WTC11 (cell line): ENCODE measurements at regions not wholly inside any gene's neighbourhood (a gene's known extent, or its start where the extent isn't known, plus 50 kb on each side); places are given as distances from the start of the nearest gene placed in this dataset.

ENCODE experiments used
- NR1H2 ChIP-seq: sonication (generic); formaldehyde crosslinking; IDR thresholded peaks from 2 replicates; pipeline ENCODE4 v1.9.0; 2021; ENCODE audit warnings: mild to moderate bottlenecking, moderate library complexity, missing genetic modification reagents
- NR2C2 ChIP-seq: sonication (generic); formaldehyde crosslinking; IDR thresholded peaks from 2 replicates; pipeline ENCODE4 v1.8.0; 2022; ENCODE audit warnings: mild to moderate bottlenecking, missing genetic modification reagents
- NR3C1 ChIP-seq: sonication (generic); formaldehyde crosslinking; conservative IDR thresholded peaks from 2 replicates; pipeline ENCODE4 v1.8.1; 2023; ENCODE audit warnings: low read depth, mild to moderate bottlenecking, missing genetic modification reagents
- TF ChIP-seq, protein P1 (sequence below): sonication (generic); formaldehyde crosslinking; IDR thresholded peaks from 2 replicates; pipeline ENCODE4 v1.8.0; 2023; ENCODE audit warnings: missing genetic modification reagents
- TF ChIP-seq, protein P2 (sequence below): sonication (generic); formaldehyde crosslinking; IDR thresholded peaks from 2 replicates; pipeline ENCODE4 v1.8.1; 2022; ENCODE audit warnings: missing genetic modification reagents, borderline replicate concordance
- TF ChIP-seq, protein P3 (sequence below): sonication (generic); formaldehyde crosslinking; IDR thresholded peaks from 2 replicates; pipeline ENCODE4 v1.8.1; 2023; ENCODE audit warnings: mild to moderate bottlenecking, missing genetic modification reagents, moderate library complexity
- TF ChIP-seq, protein P4 (sequence below): sonication (generic); formaldehyde crosslinking; IDR thresholded peaks from 2 replicates; pipeline ENCODE4 v1.8.0; 2022; ENCODE audit warnings: mild to moderate bottlenecking, missing genetic modification reagents
- TF ChIP-seq, protein P5 (sequence below): fragments of 200-600 bp; IDR thresholded peaks from 2 replicates; pipeline ENCODE4 v1.8.0; 2022; ENCODE audit warnings: antibody characterized with exemption
- TF ChIP-seq, protein P6 (sequence below): sonication (generic); formaldehyde crosslinking; conservative IDR thresholded peaks from 2 replicates; pipeline ENCODE4 v1.8.1; 2023; ENCODE audit warnings: mild to moderate bottlenecking, low read depth, missing genetic modification reagents, moderate library complexity

DNA sequence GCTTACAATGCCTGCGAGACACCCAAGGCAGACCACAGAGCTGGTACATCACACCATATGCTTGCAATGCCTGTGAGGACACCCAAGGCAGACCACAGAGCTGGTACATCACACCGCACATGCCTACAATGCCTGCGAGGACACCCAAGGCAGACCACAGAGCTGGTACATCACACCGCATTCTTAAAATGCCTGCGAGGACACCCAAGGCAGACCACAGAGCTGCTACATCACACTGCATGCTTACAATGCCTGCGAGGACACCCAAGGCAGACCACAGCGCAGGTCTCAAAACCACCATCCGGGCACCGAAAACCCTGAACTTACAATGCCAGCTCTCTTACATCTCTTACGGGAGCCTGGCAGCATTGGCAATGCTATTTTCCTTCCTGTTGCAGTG is 799.6 kb downstream of the GALR1 start:
- TF ChIP-seq, protein P1, sequence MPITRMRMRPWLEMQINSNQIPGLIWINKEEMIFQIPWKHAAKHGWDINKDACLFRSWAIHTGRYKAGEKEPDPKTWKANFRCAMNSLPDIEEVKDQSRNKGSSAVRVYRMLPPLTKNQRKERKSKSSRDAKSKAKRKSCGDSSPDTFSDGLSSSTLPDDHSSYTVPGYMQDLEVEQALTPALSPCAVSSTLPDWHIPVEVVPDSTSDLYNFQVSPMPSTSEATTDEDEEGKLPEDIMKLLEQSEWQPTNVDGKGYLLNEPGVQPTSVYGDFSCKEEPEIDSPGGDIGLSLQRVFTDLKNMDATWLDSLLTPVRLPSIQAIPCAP (CRISPR knock-in tag), result no peak
- TF ChIP-seq NR3C1 (no peak), NR1H2 (no peak), NR2C2 (CRISPR knock-in tag) (no peak)
- TF ChIP-seq, protein P2, sequence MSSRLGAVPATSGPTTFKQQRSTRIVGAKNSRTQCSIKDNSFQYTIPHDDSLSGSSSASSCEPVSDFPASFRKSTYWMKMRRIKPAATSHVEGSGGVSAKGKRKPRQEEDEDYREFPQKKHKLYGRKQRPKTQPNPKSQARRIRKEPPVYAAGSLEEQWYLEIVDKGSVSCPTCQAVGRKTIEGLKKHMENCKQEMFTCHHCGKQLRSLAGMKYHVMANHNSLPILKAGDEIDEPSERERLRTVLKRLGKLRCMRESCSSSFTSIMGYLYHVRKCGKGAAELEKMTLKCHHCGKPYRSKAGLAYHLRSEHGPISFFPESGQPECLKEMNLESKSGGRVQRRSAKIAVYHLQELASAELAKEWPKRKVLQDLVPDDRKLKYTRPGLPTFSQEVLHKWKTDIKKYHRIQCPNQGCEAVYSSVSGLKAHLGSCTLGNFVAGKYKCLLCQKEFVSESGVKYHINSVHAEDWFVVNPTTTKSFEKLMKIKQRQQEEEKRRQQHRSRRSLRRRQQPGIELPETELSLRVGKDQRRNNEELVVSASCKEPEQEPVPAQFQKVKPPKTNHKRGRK (CRISPR knock-in tag), result no peak
- TF ChIP-seq, protein P3, sequence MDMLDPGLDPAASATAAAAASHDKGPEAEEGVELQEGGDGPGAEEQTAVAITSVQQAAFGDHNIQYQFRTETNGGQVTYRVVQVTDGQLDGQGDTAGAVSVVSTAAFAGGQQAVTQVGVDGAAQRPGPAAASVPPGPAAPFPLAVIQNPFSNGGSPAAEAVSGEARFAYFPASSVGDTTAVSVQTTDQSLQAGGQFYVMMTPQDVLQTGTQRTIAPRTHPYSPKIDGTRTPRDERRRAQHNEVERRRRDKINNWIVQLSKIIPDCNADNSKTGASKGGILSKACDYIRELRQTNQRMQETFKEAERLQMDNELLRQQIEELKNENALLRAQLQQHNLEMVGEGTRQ, result no peak
- TF ChIP-seq, protein P4, sequence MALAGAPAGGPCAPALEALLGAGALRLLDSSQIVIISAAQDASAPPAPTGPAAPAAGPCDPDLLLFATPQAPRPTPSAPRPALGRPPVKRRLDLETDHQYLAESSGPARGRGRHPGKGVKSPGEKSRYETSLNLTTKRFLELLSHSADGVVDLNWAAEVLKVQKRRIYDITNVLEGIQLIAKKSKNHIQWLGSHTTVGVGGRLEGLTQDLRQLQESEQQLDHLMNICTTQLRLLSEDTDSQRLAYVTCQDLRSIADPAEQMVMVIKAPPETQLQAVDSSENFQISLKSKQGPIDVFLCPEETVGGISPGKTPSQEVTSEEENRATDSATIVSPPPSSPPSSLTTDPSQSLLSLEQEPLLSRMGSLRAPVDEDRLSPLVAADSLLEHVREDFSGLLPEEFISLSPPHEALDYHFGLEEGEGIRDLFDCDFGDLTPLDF, result no peak
- TF ChIP-seq, protein P5, sequence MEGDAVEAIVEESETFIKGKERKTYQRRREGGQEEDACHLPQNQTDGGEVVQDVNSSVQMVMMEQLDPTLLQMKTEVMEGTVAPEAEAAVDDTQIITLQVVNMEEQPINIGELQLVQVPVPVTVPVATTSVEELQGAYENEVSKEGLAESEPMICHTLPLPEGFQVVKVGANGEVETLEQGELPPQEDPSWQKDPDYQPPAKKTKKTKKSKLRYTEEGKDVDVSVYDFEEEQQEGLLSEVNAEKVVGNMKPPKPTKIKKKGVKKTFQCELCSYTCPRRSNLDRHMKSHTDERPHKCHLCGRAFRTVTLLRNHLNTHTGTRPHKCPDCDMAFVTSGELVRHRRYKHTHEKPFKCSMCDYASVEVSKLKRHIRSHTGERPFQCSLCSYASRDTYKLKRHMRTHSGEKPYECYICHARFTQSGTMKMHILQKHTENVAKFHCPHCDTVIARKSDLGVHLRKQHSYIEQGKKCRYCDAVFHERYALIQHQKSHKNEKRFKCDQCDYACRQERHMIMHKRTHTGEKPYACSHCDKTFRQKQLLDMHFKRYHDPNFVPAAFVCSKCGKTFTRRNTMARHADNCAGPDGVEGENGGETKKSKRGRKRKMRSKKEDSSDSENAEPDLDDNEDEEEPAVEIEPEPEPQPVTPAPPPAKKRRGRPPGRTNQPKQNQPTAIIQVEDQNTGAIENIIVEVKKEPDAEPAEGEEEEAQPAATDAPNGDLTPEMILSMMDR, result no peak
- TF ChIP-seq, protein P6, sequence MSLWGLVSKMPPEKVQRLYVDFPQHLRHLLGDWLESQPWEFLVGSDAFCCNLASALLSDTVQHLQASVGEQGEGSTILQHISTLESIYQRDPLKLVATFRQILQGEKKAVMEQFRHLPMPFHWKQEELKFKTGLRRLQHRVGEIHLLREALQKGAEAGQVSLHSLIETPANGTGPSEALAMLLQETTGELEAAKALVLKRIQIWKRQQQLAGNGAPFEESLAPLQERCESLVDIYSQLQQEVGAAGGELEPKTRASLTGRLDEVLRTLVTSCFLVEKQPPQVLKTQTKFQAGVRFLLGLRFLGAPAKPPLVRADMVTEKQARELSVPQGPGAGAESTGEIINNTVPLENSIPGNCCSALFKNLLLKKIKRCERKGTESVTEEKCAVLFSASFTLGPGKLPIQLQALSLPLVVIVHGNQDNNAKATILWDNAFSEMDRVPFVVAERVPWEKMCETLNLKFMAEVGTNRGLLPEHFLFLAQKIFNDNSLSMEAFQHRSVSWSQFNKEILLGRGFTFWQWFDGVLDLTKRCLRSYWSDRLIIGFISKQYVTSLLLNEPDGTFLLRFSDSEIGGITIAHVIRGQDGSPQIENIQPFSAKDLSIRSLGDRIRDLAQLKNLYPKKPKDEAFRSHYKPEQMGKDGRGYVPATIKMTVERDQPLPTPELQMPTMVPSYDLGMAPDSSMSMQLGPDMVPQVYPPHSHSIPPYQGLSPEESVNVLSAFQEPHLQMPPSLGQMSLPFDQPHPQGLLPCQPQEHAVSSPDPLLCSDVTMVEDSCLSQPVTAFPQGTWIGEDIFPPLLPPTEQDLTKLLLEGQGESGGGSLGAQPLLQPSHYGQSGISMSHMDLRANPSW, result no peak
